Fibroblast of skin of abdomen (primary cell): ENCODE measurements at regions not wholly inside any gene's neighbourhood (a gene's known extent, or its start where the extent isn't known, plus 50 kb on each side); places are given as distances from the start of the nearest gene placed in this dataset.
"Not testable (repeated sequence)": the region's sequence is repeated elsewhere in the genome, so short reads cannot be mapped to it uniquely, and the experiment has no call there.

Experiments
- DNase-seq: peaks from one replicate; pipeline ENCODE4 v3.0.0-alpha.2; 2013

DNA sequence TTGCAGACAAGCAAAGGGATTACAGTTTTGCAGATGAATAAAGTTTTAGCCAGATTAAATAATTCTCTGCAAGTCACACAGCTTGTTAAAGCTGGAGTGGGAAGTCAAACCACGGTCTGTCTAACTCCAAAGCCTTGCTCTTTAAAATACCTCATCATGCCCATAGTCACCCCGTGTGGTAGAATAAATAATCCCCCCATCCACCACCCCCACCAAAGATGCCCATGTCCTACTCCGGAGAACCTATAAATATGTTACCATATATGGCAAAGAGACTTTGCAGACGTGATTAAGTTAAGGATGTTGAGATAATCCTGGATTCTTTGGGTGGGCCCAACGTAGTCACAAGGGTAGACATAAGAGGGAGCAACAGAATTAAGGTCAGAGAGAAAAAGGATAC, 118.7 kb downstream of the BEND2 start:
- DNase-seq = no peak

DNA sequence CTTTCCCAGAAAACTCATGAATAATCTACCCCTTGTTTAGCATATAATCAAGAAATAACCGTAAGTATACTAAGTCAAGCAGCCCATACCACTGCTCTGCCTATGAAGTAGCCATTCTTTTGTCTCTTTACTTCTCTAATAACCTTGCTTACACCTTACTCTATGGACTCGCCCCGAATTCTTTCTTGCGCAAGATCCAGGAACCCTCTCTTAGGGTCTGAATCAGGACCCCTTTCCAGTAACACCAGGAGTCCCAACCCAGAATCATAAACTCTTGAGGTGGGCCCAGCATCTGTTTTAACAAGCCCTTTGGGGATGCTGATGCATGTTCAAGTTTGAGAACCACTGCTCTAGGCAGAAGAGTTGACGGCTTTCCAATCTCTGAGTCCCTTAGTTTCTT, 119.6 kb downstream of the BEND2 start:
- DNase-seq = no peak

DNA sequence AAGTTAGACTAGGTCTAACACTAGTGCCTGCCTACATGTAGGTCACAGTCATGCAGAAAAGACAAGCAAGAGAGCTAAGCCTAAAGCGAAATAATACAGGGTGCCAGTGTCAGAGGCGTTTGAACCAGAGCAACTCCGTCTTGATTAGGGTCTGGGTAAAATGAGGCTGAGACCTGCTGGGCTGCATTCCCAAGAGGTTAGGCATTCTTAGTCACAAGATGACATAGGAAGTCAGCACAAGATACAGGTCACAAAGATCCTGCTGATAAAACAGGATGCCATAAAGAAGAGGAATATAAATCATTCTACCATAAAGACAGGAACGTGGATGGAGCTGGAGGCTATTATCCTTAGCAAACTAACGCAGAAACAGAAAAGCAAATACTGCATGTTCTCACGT, 120.9 kb downstream of the BEND2 start:
- no peak for DNase-seq

DNA sequence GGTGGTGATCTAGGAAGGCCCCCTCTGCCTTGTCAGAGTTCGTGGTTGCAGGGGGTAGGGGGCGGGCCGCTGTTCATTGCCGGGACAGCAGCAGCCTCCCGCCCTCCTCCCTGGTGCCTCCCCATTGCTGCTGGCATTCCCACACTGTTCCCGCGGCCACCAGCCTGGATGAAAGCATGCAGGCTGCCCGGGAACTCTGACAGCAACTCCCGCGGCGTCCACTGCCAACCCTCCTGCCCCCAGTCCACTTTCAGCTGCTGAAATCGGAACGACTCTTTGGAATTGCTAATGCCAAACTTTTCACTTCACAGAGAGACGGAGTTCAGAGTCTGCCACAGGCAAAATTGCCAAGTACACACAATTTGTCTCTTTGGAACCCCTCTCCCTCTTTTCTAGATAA, 121.9 kb downstream of the BEND2 start:
- DNase-seq = no peak

DNA sequence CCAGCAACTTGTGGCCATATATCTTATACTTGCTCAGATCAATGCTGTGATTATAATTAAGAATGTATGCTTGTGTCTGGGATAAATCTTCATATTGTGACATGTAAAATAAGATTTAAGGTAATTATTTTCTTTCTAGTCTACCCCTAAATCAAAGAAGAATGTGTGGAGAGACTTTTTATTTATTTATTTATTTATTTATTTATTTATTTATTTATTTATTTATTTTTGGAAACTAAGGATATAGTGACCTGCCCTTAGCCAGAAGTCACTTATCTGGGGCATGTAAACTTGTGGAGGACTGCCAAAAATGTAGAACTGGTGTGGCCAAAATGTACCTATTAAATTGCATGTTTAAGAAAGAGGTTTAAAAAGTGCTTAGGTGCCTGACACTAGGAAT, 144.3 kb downstream of the BEND2 start:
- no peak for DNase-seq

DNA sequence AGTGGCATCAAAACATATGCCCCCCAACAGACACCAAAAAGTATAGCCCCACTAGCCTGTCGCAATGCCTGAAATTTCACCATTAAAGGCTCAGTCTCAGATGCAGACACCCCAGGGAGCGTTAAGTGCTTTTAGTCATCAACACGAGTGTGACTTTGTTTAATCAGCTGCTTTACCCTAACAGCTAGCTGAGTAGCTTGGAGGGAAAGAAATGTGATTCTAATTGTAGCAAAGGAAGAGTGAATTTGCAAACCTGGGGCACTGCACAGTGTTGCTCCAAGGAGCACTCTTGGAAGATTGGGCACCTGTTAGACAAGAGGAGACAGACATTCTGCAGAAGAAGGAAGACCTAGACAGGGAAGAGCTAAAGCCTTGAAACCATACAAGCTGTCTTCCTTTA, 145.1 kb downstream of the BEND2 start:
- no peak for DNase-seq

DNA sequence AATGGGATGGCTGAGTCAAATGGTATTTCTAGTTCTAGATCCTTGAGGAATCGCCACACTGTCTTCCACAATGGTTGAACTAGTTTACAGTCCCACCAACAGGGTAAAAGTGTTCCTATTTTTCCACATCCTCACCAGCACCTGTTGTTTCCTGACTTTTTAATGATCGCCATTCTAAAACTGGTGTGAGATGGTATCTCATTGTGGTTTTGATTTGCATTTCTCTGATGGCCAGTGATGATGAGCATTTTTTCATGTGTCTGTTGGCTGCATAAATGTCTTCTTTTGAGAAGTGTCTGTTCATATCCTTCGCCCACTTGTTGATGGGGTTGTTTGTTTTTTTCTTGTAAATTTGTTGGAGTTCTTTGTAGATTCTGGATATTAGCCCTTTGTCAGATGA, 152.6 kb downstream of the BEND2 start:
- DNase-seq = not testable (repeated sequence)

DNA sequence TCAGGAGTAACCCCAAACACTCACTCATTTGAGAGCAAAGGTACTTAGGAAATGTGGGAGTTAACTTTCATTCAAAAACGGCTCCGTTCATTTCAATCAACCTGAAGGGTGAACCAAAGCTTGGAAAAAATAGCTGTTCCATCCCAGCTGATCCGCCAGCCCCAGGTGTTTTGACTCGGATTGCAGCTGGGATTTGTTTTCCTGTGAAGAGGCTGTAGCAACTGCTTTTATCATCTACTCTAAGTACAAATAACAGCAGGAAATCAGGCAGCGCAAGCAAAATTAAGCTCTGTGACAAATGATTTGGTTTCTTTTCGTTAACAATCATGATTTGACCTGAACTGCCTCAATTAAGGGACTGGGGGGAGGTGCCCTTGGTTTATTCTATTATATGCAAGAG, 154.7 kb downstream of the BEND2 start:
- DNase-seq = no peak

DNA sequence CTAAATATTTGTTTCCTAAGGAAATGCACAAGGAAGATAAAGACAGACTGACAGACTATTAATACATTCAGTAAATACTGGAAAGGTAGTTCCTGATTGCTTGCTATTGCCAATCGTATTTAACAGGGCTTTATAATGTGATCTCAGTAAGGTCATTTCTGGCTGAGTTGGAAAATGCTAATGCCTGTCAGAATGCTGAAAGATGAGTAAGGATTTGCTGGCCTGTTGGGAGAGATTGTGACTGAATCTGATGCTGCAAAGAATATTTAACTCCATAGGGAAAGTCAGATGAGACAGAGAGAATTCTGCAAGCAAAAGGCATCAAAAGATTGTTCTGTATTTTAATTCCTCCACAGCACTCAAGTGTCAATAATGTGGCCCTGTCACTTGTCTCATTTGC, 169.0 kb downstream of the BEND2 start:
- DNase-seq = no peak

DNA sequence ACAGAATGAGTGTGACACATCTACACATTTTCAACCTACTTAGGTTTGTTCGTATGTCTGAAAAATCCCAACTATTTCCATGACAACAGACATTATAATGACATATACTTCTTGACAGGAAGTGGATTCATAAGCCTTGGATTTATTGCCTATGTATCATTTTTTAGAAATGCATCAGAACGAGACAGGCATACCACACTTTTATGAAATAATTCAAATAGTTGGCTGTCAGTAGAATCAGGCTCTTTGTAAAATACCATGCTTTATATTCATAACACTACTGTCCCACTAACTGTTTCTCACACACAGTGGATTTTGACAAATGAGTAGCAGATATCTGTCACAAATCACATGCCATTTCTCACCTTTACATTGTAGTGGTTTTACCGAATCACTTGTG, 173.2 kb downstream of the BEND2 start:
- peak; percentile 69 for DNase-seq

DNA sequence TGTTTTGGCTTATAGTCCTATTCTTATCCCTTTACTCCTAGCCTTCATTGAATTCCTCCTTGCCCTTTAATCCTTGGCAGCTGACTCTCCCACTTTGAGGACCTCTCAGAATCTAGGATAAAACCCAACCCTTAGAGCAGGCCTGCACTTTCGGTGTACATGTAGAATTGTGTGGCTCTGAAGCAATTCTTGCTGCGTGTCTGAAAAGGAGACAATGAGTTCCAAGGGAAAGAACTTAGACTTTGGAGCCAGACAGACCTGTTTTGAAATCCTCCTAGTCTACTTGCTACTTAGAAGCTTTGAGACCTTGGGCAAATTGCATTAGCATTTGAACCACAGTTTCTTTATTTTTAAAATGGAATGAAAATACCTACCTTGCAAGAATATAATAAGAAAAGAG, 175.2 kb downstream of the BEND2 start:
- no peak for DNase-seq

DNA sequence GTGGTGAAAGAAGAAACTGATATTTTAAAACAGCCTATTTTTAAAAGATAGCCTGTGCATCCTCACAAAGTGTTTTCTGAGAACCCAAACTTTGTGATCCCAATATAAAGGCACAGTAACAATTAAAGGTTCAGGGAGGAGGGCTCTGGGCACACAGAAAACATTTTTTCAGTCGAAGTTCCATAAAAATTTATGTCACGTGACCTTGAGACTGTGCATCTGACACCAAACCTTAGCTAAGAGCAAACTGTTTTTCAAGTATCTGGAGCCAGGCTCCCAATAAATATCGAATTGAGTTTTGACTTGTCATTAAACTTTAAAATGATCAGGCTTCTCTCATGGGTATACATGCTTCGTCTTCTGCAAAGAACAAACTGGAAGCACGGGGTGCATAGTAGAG, 177.9 kb downstream of the BEND2 start:
- no peak for DNase-seq

DNA sequence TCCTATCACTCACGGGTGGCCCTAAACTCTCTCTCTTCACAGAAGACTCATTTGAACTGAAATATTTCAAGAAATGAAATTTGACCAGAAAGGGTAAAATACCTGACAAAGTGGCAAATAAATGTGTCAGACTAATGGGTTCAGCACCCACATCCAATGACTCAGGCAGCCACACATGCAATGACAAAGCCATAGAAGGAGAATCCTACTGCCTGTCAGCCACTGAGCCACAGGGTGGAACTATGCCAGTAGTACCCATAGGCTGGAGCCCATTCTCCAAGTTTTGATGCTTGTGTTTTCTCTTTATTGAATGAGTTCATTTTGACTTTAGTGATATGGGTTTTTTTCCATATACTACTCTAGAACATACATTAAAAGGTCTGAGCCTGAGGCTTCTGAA, 179.0 kb downstream of the BEND2 start:
- no peak for DNase-seq

DNA sequence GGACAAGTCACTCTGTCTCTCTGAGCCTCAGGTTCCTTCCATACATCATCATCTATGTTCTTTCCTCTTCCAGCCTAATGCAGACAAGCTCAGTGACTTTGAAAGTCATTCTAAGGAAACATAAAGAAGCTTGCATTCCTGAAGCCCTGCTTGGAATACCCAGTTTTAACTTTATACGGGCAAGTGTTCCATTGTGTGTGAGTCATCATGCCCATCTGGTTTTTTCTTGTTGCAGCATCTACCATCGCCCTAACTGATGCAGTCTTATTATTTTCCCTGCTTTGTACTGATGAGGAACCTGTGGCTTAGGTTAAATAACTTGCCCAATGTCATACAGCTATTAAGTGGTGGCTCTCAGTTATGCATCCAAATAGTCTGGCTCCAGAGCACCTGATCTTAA, 177.9 kb upstream of the RAI2 start:
- no peak for DNase-seq

DNA sequence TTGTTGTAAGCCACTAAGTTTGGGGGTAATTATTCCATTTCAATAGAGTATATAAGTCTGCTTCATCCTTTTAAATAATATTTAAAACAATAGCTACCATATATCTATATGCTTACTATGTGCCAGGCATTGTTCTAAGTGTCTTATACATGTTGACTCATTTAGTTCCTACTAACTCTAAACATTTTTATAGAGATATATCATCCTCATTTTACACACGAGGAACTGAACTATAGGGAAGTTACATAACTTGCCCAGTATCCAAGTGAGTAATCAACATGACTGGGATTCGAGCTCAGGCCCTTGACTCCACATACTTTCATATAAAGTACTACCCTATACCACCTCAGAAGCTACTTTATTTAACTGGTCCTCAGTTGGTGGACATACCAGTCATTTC, 175.3 kb upstream of the RAI2 start:
- DNase-seq = no peak

DNA sequence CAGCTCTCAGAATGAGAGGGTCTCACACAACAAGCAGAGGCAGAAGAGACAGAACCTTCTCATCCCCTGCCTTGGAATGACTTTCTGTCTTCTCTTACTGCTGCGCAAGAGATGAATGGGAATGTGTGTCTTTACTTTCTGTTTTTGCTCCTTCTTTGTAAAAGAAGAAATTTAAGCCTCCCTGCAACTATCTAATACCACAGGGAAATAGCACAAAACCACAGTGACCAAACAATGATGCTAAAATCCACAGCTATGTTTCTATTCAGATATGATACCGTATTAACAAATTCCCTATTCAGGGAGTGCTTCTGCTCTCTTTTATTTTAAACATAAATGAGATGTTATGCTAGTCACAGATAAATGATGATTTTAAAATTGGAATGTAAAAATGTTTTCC, 173.8 kb upstream of the RAI2 start:
- DNase-seq = peak; percentile 37

DNA sequence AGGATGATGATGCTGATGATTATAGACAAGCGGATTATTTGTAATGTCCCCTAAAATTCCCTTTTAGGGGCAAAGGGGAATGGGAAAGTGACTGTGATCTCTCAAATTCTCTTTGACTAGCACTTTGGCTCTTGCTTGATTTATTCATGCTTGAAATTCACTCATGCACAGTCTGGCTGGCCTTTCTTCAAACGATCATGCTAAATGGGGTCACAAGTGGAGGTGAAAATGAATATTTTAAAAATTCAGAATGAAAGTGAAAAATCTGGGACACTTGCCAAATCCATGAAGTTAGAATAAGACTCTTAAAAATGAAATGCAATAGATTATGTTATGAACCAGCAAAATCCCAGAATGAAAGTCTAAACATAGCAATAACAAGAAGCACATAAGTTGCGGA, 173.4 kb upstream of the RAI2 start:
- no peak for DNase-seq

DNA sequence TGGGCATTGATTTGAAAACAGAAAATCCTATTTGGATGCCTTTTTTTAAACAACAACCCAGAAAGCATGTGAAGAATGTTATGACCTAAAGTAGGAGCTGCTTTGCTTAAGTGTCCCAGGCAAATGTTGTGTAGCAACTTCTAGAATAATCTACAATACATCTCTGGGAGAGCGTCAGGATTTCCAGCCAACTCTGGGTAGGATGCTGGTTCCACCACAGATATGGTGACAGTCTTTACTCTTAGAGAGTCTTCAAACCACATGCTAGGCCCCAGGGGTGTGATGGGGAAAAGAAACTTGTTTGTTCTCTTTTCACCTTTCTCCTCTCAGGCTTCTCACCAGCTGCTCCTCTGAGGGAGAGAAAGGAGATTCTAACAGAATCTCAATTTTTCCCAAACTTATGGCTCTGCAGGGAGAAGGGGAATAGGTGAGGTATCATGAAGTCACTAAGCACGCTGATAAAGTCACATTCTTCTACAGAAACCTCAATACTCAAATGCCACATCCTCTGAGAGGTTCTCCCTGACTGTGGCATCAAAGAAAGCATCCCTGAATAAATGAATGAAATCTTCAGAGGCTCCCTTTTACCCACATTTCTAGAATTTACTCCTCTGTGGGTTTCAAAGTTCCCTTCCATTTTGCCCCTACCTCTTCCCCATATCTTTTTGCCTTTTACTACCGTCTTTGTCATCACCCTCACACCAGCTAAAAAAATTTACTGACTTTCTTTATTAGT, 171.6 kb upstream of the RAI2 start:
- no peak for DNase-seq

DNA sequence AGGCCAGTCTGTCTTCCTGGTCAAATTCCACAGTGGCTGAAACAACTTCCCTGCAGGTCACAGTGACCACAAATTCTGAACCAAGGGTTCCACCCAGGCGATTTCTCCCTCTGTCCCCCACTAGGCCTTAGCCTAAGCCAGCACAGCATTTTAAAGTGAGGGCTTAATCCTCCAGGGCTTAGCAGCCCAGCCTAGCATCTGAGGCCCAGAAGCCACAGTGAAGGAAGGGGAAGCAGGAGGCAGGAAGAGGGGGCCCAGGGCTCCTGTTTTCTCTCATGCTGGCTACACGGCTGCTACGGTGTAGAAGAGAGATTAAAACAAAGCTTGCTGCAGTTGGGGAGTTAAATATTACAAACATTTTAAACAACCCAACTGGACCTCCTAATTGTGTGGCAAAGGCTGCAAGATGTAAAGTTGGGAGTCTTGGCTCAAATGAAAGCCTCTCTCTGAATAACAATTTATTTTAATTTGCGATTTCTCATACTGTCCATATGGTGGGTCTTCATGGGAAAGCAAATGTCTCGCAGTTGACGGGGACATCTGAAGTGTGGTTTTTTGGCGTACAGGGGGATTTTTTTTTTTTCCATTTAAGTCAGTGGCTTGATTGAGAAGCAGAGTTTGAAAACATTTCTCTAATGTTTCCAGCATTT, 170.8 kb upstream of the RAI2 start:
- DNase-seq = no peak

DNA sequence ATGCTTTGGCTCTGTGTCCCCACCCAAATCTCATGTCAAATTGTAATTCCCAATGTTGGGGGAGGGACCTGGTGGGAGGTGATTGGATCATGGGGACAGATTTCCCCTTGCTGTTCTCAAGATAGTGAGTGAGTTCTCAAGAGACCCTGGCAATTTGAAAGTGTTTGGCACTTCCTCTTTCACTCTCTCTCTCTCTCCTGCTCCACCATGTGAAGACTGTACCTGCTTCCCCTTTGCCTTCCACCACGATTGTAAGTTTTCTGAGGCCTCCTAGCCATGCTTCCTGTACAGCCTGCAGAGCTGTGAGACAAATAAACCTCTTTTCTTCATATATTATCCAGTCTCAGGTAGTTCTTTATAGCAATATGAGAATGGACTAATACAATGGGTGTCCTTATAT, 169.6 kb upstream of the RAI2 start:
- DNase-seq = not testable (repeated sequence)

DNA sequence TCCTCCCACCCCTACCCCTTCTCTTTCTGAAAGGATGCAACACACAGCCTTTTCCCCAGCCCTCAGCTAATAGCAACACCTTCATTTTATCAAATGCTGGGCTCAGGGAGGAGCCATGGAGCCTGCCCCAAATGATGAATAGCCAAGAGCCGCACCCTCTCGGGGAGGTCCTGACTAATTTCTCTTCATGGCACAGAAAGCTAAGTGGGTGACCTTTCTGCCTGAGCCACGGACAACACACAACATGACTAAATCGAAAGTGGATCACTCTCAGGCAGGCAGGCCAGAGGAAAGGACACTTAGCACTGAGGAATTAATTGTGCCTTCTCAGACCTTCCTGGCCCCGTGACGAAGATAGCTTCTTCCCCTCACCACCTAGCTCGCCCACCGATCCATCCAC, 165.1 kb upstream of the RAI2 start:
- DNase-seq = no peak

DNA sequence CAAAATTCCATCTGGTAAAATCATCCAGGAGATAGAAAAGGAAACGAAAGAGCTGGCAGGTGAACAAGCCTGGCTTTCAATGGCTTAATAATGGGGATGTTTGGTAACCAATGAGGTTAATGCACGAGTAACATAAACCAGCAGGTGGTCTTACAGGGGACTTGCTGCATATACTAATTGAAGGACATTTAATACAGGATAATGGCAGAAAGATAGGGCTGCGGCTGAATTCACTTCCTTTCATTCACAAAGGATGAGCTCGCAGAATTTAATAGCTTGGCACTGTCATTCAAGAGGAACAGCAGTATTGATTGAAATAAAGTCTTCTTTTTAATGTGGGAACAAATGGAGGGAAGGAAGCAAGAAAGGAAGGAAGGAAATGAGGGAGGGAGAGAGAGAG, 156.3 kb upstream of the RAI2 start:
- DNase-seq = no peak

DNA sequence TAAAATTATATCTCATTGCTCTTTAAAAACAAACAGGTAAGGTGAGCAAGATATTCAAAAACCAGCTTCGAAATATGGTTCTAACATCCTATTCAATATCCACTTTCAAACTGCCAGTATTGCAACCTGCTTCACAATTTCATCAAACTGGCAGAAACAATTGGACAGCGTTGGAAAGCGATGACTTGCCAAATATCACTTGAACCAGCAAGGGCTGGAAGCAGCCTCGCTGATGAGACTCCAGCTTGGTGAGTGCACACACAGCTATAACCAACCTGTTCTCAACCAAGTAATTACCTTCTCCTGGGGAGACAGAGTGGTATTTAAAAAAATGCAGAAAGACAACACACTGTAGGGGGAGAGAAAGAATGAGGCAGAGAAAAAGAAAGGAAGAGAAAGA, 155.8 kb upstream of the RAI2 start:
- no peak for DNase-seq

DNA sequence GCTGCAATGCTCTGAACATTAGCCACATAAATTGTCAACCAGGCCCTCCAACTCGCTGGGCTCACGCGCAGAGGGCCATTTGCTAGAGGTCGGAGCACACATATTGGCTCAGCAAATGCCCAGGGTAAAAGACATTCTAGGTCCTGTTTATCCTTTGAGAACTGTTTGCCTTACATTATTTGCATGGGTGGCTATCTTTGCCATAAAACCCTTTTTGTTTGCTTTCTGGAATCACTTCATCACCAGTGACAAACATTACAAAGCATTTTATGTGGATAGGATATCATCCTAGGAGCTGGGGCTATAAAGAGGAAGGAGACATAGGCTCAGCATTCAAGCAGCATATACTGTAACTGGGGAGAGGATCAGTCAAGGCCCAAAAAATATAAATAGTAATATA, 149.2 kb upstream of the RAI2 start:
- no peak for DNase-seq

DNA sequence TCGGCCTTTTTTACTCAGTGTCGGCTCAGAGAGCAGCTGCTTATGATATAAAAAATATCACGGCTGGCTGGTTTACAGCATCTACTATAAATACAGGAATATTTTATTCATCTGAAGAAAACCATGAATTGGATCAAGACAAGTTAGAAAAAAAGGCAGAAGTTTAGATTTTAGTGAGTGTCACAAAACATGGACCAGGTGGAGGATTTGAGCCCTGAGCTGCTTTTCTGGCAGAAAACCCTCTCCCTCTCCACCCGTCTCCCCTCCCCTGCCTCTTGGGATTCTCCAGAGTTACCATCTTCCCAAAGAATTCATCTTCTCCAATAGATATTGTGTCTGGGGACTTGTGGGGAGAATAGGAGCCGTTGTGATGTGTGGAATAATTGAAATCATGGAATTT, 142.8 kb upstream of the RAI2 start:
- no peak for DNase-seq
